ELF-1 (cell line): ENCODE measurements at regions not wholly inside any gene's neighbourhood (a gene's known extent, or its start where the extent isn't known, plus 50 kb on each side); places are given as distances from the start of the nearest gene placed in this dataset.
"Not testable (repeated sequence)": the region's sequence is repeated elsewhere in the genome, so short reads cannot be mapped to it uniquely, and the experiment has no call there.

Source experiments
- DNase-seq: peaks from one replicate; pipeline ENCODE4 v3.0.0-alpha.2; 2016; ENCODE audit warnings: low read depth, low spot score

GRCh38 chr6:154598399-154598798 lies 87.9 kb upstream of the CNKSR3 start:
- DNase-seq: peak; percentile 22

GRCh38 chr6:154602296-154602695 lies 91.8 kb upstream of the CNKSR3 start:
- no peak for DNase-seq

- no peak for DNase-seq
Measured at GRCh38 chr6:154602708-154603107, 92.2 kb upstream of the CNKSR3 start.

- no peak for DNase-seq
Measured at GRCh38 chr6:154604119-154604518, 93.6 kb upstream of the CNKSR3 start.

- DNase-seq: no peak
Measured at GRCh38 chr6:154605178-154605881, 94.8 kb upstream of the CNKSR3 start.

GRCh38 chr6:154605882-154606370 lies 95.4 kb upstream of the CNKSR3 start:
- DNase-seq: no peak

- DNase-seq: no peak
Measured at GRCh38 chr6:154606457-154606856, 96.0 kb upstream of the CNKSR3 start.

GRCh38 chr6:154606860-154607259 lies 96.4 kb upstream of the CNKSR3 start:
- no peak for DNase-seq

- DNase-seq: no peak
Measured at GRCh38 chr6:154611241-154611640, 100.8 kb upstream of the CNKSR3 start.

- no peak for DNase-seq
Measured at GRCh38 chr6:154611847-154612246, 101.4 kb upstream of the CNKSR3 start.

GRCh38 chr6:154613137-154613676 lies 102.7 kb upstream of the CNKSR3 start:
- DNase-seq: no peak

- no peak for DNase-seq
Measured at GRCh38 chr6:154614101-154614500, 103.6 kb upstream of the CNKSR3 start.

- no peak for DNase-seq
Measured at GRCh38 chr6:154614641-154615040, 104.2 kb upstream of the CNKSR3 start.

GRCh38 chr6:154615483-154616025 lies 105.1 kb upstream of the CNKSR3 start:
- DNase-seq: peak; percentile 32

GRCh38 chr6:154617175-154617574 lies 106.7 kb upstream of the CNKSR3 start:
- DNase-seq: no peak

- no peak for DNase-seq
Measured at GRCh38 chr6:154619146-154619545, 108.7 kb upstream of the CNKSR3 start.

- no peak for DNase-seq
Measured at GRCh38 chr6:154621686-154622085, 111.2 kb upstream of the CNKSR3 start.

- no peak for DNase-seq
Measured at GRCh38 chr6:154622618-154623336, 110.4 kb upstream of the SCAF8 start.

- no peak for DNase-seq
Measured at GRCh38 chr6:154623391-154623790, 109.8 kb upstream of the SCAF8 start.

- DNase-seq: peak; percentile 82
Measured at GRCh38 chr6:154624038-154624599, 109.1 kb upstream of the SCAF8 start.

- not testable (repeated sequence) for DNase-seq
Measured at GRCh38 chr6:154624727-154625126, 108.5 kb upstream of the SCAF8 start.

- DNase-seq: no peak
Measured at GRCh38 chr6:154625721-154626120, 107.5 kb upstream of the SCAF8 start.
